GM10248 (cell line): ENCODE measurements at regions not wholly inside any gene's neighbourhood (a gene's known extent, or its start where the extent isn't known, plus 50 kb on each side); places are given as distances from the start of the nearest gene placed in this dataset.

Experiments
- CTCF ChIA-PET: fragments of 300-600 bp; sonication (Branson Sonifier 250); formaldehyde crosslinking; extraction: SDS; loops from one replicate; lab custom pipeline; 2021; ENCODE audit warnings: antibody characterized with exemption; lab: Yijun Ruan, JAX
- POLR2A ChIA-PET: fragments of 350-650 bp; sonication (Branson Sonifier 250); formaldehyde crosslinking; extraction: SDS; loops from one replicate; lab custom pipeline; 2020; ENCODE audit warnings: antibody characterized with exemption; lab: Yijun Ruan, JAX
- DNase-seq: peaks from one replicate; pipeline ENCODE4 v3.0.0; 2012; ENCODE audit errors: extremely low spot score
- CTCF ChIP-seq: IDR thresholded peaks from 2 replicates; pipeline ENCODE4 v1.5.1; 2012; ENCODE audit warnings: mild to moderate bottlenecking, low read depth; ENCODE audit errors: extremely low read depth, missing control alignments, control extremely low read depth

- DNase-seq = no peak
- ChIA-PET CTCF (no interaction called here), POLR2A (no interaction called here)
- TF ChIP-seq CTCF = no peak
Observed at GRCh38 chr4:89619206-89619962, 217.6 kb downstream of the SNCA start.

- ChIA-PET CTCF (interaction anchor here (1.2 kb wide), 1 partner anchor 90 kb away, joined by 3 read pairs; no protein-coding TSS in a partner anchor), POLR2A (no interaction called here)
- no peak for DNase-seq
- no peak for TF ChIP-seq CTCF
Observed at GRCh38 chr4:89618151-89618550, 218.8 kb downstream of the SNCA start.

- no peak for TF ChIP-seq CTCF
- ChIA-PET CTCF (interaction anchor here (1.2 kb wide), 1 partner anchor 91 kb away, joined by 3 read pairs; no protein-coding TSS in a partner anchor), POLR2A (no interaction called here)
- DNase-seq = no peak
Observed at GRCh38 chr4:89617317-89617716, 219.6 kb downstream of the SNCA start.

GRCh38 chr4:89616382-89616781 lies 220.6 kb downstream of the SNCA start:
- no peak for DNase-seq
- POLR2A ChIA-PET = no interaction called here
- no peak for TF ChIP-seq CTCF
- CTCF ChIA-PET = no interaction called here

GRCh38 chr4:89615051-89615450 lies 221.9 kb downstream of the SNCA start:
- DNase-seq = no peak
- CTCF ChIA-PET = interaction anchor here (0.9 kb wide), 1 partner anchor 10 kb away, joined by 3 read pairs; no protein-coding TSS in a partner anchor
- POLR2A ChIA-PET = no interaction called here
- TF ChIP-seq CTCF = no peak

- POLR2A ChIA-PET = no interaction called here
- no peak for DNase-seq
- CTCF ChIA-PET = interaction anchor here (0.9 kb wide), 1 partner anchor 11 kb away, joined by 3 read pairs; no protein-coding TSS in a partner anchor
- TF ChIP-seq CTCF = no peak
Observed at GRCh38 chr4:89614155-89614554, 222.8 kb downstream of the SNCA start.
